Body of pancreas (tissue), 4 donors: ENCODE measurements at regions not wholly inside any gene's neighbourhood (a gene's known extent, or its start where the extent isn't known, plus 50 kb on each side); places are given as distances from the start of the nearest gene placed in this dataset.
"Not testable (repeated sequence)": the region's sequence is repeated elsewhere in the genome, so short reads cannot be mapped to it uniquely, and the experiment has no call there.

Experiments used
- ATAC-seq: fragments of 150-250 bp; one replicate; pipeline ENCODE4 v1.9.1; 2016
- DNase-seq, 4 donors: peaks; one replicate each; pipeline ENCODE4 v3.0.0-alpha.2; 2019
- H3K27ac ChIP-seq, 4 donors: fragments of 200-600 bp; sonication (generic); 1 replicate in 3 of 4; 2 replicates in 1 of 4; pipeline versions ENCODE4 v1.5.1 to v1.6.1; 2016 to 2019; ENCODE audit warnings: mild to moderate bottlenecking in 1 of 4, mixed read lengths in 1 of 4, moderate library complexity in 1 of 4
- H3K27me3 ChIP-seq, 2 donors: fragments of 200-600 bp; sonication (generic); one replicate each; pipeline ENCODE4 v1.6.0; 2016; ENCODE audit warnings: mild to moderate bottlenecking in 1 of 2
- H3K36me3 ChIP-seq, 2 donors: fragments of 200-600 bp; sonication (generic); replicated peaks in 1 of 2; 2 replicates each; pipeline ENCODE4 v1.5.1; 2016; ENCODE audit warnings: low read depth in 2 of 2; ENCODE audit not compliant: insufficient read depth in 1 of 2
- H3K4me1 ChIP-seq: fragments of 200-600 bp; sonication (generic); one replicate; pipeline ENCODE4 v1.6.0; 2016
- H3K4me3 ChIP-seq, 2 donors: fragments of 200-600 bp; sonication (generic); 1 replicate in 1 of 2; 2 replicates in 1 of 2; pipeline ENCODE4 v1.5.1; 2016 to 2019
- H3K9me3 ChIP-seq, 3 donors: fragments of 200-600 bp; sonication (generic); 1 replicate in 2 of 3; 2 replicates in 1 of 3; pipeline ENCODE4 v1.5.1; 2016
- POLR2A ChIP-seq, 3 donors: fragments of 450-650 bp; IDR thresholded peaks; one replicate each; pipeline ENCODE4 v1.6.1; 2016; ENCODE audit warnings: antibody characterized with exemption in 3 of 3, mild to moderate bottlenecking in 2 of 3
- WGBS, 2 donors: methylation state at CpG; one replicate each; pipeline ENCODE4 v1.1.5; 2017; 5-methylcytosine and 5-hydroxymethylcytosine counted together
- intact Hi-C: fragments of 100-400 bp; cut with DNase I; formaldehyde crosslinking; loops from one replicate; pipeline ENCODE4 v1.15.1; 2023
- TF ChIP-seq, protein P1 (sequence below), 7 experiments: fragments of 450-650 bp in 4 of 7; fragments of 200-600 bp in 3 of 7; sonication (generic) in 3 of 7; IDR thresholded peaks; one replicate each; pipeline ENCODE4 v1.5.1; 2016 to 2019; ENCODE audit warnings: antibody characterized with exemption in 7 of 7

GRCh38 chr12:73112035-73112816, 840.1 kb downstream of the TRHDE start:
- DNase-seq (no peak), ATAC-seq (no peak)
- Histone ChIP-seq H3K27ac (no peak overlapping the region), H3K4me1 (no peaks in the 10 kb centered on the region), H3K27me3 (no peaks in the 10 kb centered on the region), H3K4me3 (no peak overlapping the region), H3K36me3 (no peaks in the 10 kb centered on the region), H3K9me3 (no peaks in the 10 kb centered on the region)
- intact Hi-C loops = no loop called here
- TF ChIP-seq POLR2A (IDR thresholded peaks at IDR 0.05) = no peak
- TF ChIP-seq, protein P1, sequence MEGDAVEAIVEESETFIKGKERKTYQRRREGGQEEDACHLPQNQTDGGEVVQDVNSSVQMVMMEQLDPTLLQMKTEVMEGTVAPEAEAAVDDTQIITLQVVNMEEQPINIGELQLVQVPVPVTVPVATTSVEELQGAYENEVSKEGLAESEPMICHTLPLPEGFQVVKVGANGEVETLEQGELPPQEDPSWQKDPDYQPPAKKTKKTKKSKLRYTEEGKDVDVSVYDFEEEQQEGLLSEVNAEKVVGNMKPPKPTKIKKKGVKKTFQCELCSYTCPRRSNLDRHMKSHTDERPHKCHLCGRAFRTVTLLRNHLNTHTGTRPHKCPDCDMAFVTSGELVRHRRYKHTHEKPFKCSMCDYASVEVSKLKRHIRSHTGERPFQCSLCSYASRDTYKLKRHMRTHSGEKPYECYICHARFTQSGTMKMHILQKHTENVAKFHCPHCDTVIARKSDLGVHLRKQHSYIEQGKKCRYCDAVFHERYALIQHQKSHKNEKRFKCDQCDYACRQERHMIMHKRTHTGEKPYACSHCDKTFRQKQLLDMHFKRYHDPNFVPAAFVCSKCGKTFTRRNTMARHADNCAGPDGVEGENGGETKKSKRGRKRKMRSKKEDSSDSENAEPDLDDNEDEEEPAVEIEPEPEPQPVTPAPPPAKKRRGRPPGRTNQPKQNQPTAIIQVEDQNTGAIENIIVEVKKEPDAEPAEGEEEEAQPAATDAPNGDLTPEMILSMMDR (IDR thresholded peaks at IDR 0.05) = no peak
- WGBS, 2 donors = 35 to 52% methylated on average over 4 of the region's 4 CpGs

- no peak for DNase-seq
- H3K36me3 ChIP-seq = no peaks in the 10 kb centered on the region
- intact Hi-C loops = no loop called here
- H3K27ac ChIP-seq = no peak overlapping the region
- no peak for TF ChIP-seq POLR2A (IDR thresholded peaks at IDR 0.05)
- TF ChIP-seq, protein P1 (IDR thresholded peaks at IDR 0.05) = no peak
- no peak overlapping the region for H3K4me3 ChIP-seq
- no peaks in the 10 kb centered on the region for H3K27me3 ChIP-seq
- no peaks in the 10 kb centered on the region for H3K4me1 ChIP-seq
- ATAC-seq = no peak
- 59 to 66% methylated on average over 4 of the region's 4 CpGs for WGBS, 2 donors
- H3K9me3 ChIP-seq = no peaks in the 10 kb centered on the region
These were observed 852.3 kb downstream of the TRHDE start for GRCh38 chr12:73124480-73124879.

DNA sequence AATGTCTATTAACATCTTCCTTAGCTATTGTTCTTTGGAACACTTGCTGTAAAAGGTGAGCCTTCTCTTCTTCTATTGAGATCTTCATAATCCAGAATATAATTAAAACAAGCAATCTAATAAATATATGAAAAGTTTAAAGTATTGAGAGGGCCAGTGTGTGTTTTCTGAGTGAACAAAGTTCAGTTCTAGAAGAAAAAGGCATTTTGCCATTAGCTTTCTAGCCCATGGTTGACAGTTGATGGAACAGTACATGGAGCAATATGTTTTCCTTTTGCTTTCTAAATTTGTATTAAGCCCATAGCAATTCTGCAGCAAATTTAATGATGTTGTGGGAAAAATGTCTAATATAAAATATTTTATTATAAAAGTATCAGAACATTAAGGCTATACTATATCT, 853.0 kb downstream of the TRHDE start:
- Histone ChIP-seq H3K27ac (no peak overlapping the region), H3K4me1 (no peaks in the 10 kb centered on the region), H3K27me3 (no peaks in the 10 kb centered on the region), H3K9me3 (no peaks in the 10 kb centered on the region), H3K4me3 (no peak overlapping the region), H3K36me3 (no peaks in the 10 kb centered on the region)
- TF ChIP-seq, protein P1 (IDR thresholded peaks at IDR 0.05) = no peak
- TF ChIP-seq POLR2A (IDR thresholded peaks at IDR 0.05) = no peak
- intact Hi-C loops = no loop called here
- no peak for ATAC-seq
- DNase-seq = no peak

DNA sequence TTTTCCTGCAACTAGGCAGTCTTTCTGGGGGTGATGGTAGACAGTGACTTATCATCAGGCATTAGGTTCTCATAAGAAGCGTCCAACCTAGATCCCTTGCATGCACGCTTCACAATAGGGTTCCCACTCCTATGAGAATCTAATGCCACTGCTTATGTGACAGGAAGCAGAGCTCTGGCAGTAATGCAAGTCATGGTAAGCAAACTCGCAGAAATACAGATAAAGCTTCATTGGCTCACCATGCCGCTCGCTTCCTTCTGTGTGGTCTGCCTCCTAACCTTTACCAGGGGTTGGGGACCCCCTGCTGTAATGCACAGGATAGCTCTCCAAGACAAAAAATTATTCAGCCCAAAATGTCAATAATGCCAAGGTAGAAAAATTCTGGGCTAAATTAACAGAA, 864.2 kb downstream of the TRHDE start:
- no peak for ATAC-seq
- Histone ChIP-seq H3K36me3 (no peaks in the 10 kb centered on the region), H3K27me3 (no peaks in the 10 kb centered on the region), H3K9me3 (no peaks in the 10 kb centered on the region), H3K4me3 (no peak overlapping the region), H3K4me1 (no peaks in the 10 kb centered on the region), H3K27ac (no peak overlapping the region)
- intact Hi-C loops = no loop called here
- 53 to 76% methylated on average over 5 of the region's 5 CpGs for WGBS, 2 donors
- no peak for DNase-seq
- no peak for TF ChIP-seq POLR2A (IDR thresholded peaks at IDR 0.05)
- TF ChIP-seq, protein P1 (IDR thresholded peaks at IDR 0.05) = no peak

- 63 to 64% methylated on average over 2 of the region's 2 CpGs for WGBS, 2 donors
- H3K27me3 ChIP-seq, H3K27ac ChIP-seq, H3K9me3 ChIP-seq, H3K4me1 ChIP-seq, intact Hi-C loops, H3K4me3 ChIP-seq, H3K36me3 ChIP-seq, DNase-seq, ATAC-seq: not testable (repeated sequence)
These were observed 867.5 kb downstream of the TRHDE start for GRCh38 chr12:73139642-73140041.
